H9 (cell line): ENCODE measurements at regions not wholly inside any gene's neighbourhood (a gene's known extent, or its start where the extent isn't known, plus 50 kb on each side); places are given as distances from the start of the nearest gene placed in this dataset.

Source experiments
- DNase-seq: peaks from one replicate; pipeline ENCODE4 v3.0.0-alpha.2; 2017
- H2AFZ ChIP-seq: one replicate; pipeline ENCODE4 v1.6.1; 2013; ENCODE audit warnings: mild to moderate bottlenecking, low read length, control low read depth, moderate library complexity
- H2AK5ac ChIP-seq: 2 replicates; pipeline ENCODE4 v1.6.1; 2013; ENCODE audit warnings: low read length, control low read depth, mixed read lengths; ENCODE audit not compliant: insufficient read length
- H2BK120ac ChIP-seq: one replicate; pipeline ENCODE4 v1.6.1; 2013; ENCODE audit warnings: low read depth, mild to moderate bottlenecking, low read length, control low read depth, inconsistent platforms; ENCODE audit not compliant: poor library complexity, severe bottlenecking
- H2BK12ac ChIP-seq: 2 replicates; pipeline ENCODE4 v1.6.1; 2013; ENCODE audit warnings: low read length, control low read depth, mixed read lengths, low read depth; ENCODE audit not compliant: insufficient read length
- H2BK15ac ChIP-seq: 2 replicates; pipeline ENCODE4 v1.6.1; 2013; ENCODE audit warnings: low read depth, low read length, control low read depth
- H2BK20ac ChIP-seq: one replicate; pipeline ENCODE4 v1.6.1; 2013; ENCODE audit warnings: low read depth, mild to moderate bottlenecking, low read length, control low read depth, inconsistent platforms; ENCODE audit not compliant: poor library complexity, severe bottlenecking
- H2BK5ac ChIP-seq: 2 replicates; pipeline ENCODE4 v1.6.1; 2013; ENCODE audit warnings: low read length, control low read depth, mixed read lengths; ENCODE audit not compliant: insufficient read length
- H3K14ac ChIP-seq: 2 replicates; pipeline ENCODE4 v1.6.1; 2013; ENCODE audit warnings: low read length, control low read depth; ENCODE audit not compliant: insufficient read depth
- H3K18ac ChIP-seq: 2 replicates; pipeline ENCODE4 v1.6.1; 2013; ENCODE audit warnings: low read depth, mild to moderate bottlenecking, mixed read lengths, low read length, control low read depth; ENCODE audit not compliant: insufficient read length
- H3K23ac ChIP-seq: 2 replicates; pipeline ENCODE4 v1.6.1; 2013; ENCODE audit warnings: low read length, control low read depth, mixed read lengths, low read depth; ENCODE audit not compliant: insufficient read length
- H3K23me2 ChIP-seq: 2 replicates; pipeline ENCODE4 v1.6.1; 2013; ENCODE audit warnings: low read depth, mild to moderate bottlenecking, mixed read lengths, low read length, control low read depth; ENCODE audit not compliant: insufficient read length, poor library complexity, severe bottlenecking
- H3K27ac ChIP-seq: 2 replicates; pipeline ENCODE4 v1.5.1; 2013; ENCODE audit warnings: low read length, control low read depth, mixed read lengths, low read depth; ENCODE audit not compliant: insufficient read length
- H3K27me3 ChIP-seq: 2 replicates; pipeline ENCODE4 v1.6.1; 2013; ENCODE audit warnings: low read length, control low read depth, inconsistent platforms; ENCODE audit not compliant: insufficient read depth
- H3K4ac ChIP-seq: 2 replicates; pipeline ENCODE4 v1.6.1; 2013; ENCODE audit warnings: low read depth, mild to moderate bottlenecking, control low read depth, inconsistent platforms, low read length, moderate library complexity
- H3K4me1 ChIP-seq: 2 replicates; pipeline ENCODE4 v1.6.1; 2013; ENCODE audit warnings: low read length, control low read depth, inconsistent platforms; ENCODE audit not compliant: insufficient read depth
- H3K4me2 ChIP-seq: 2 replicates; pipeline ENCODE4 v1.6.1; 2013; ENCODE audit warnings: low read length, control low read depth, mixed read lengths; ENCODE audit not compliant: insufficient read length, insufficient read depth
- H3K56ac ChIP-seq: 2 replicates; pipeline ENCODE4 v1.6.1; 2013; ENCODE audit warnings: low read depth, mild to moderate bottlenecking, mixed read lengths, low read length, control low read depth; ENCODE audit not compliant: insufficient read length
- H3K79me1 ChIP-seq: 2 replicates; pipeline ENCODE4 v1.6.1; 2013; ENCODE audit warnings: low read depth, mild to moderate bottlenecking, moderate library complexity, low read length, control low read depth, inconsistent platforms; ENCODE audit not compliant: insufficient read depth, poor library complexity, severe bottlenecking
- H3K79me2 ChIP-seq: 2 replicates; pipeline ENCODE4 v1.6.1; 2013; ENCODE audit warnings: low read length, control low read depth, inconsistent platforms; ENCODE audit not compliant: insufficient read depth
- H3K9ac ChIP-seq: 2 replicates; pipeline ENCODE4 v1.6.1; 2013; ENCODE audit warnings: low read length, control low read depth, mixed read lengths; ENCODE audit not compliant: insufficient read length; ENCODE audit errors: extremely low read depth
- H3K9me3 ChIP-seq: one replicate; pipeline ENCODE4 v1.6.1; 2013; ENCODE audit warnings: low read depth, low read length, inconsistent platforms; ENCODE audit not compliant: control insufficient read depth
- H3T11ph ChIP-seq: one replicate; pipeline ENCODE4 v1.6.1; 2013; ENCODE audit warnings: mild to moderate bottlenecking, low read length, control low read depth, inconsistent platforms
- H4K20me1 ChIP-seq: one replicate; pipeline ENCODE4 v1.6.1; 2013; ENCODE audit not compliant: control insufficient read depth, insufficient read length, insufficient read depth
- H4K5ac ChIP-seq: 2 replicates; pipeline ENCODE4 v1.6.1; 2013; ENCODE audit warnings: low read depth, mild to moderate bottlenecking, mixed read lengths, low read length, control low read depth; ENCODE audit not compliant: insufficient read length
- H4K8ac ChIP-seq: replicated peaks from 2 replicates; pipeline ENCODE4 v1.6.1; 2013; ENCODE audit warnings: low read length, control low read depth, mixed read lengths, low read depth; ENCODE audit not compliant: insufficient read length
- H4K91ac ChIP-seq: 2 replicates; pipeline ENCODE4 v1.6.1; 2013; ENCODE audit warnings: low read depth, mild to moderate bottlenecking, moderate library complexity, mixed read lengths, low read length, control low read depth; ENCODE audit not compliant: insufficient read length
- H3K27ac Mint-ChIP-seq, 3 experiments: 2 replicates in 2 of 3; 3 replicates in 1 of 3; pipeline ENCODE4 v1.8.0; 2020 to 2021; ENCODE audit warnings: mixed read lengths in 3 of 3, mild to moderate bottlenecking in 1 of 3, moderate library complexity in 1 of 3
- H3K27me3 Mint-ChIP-seq: 2 replicates; pipeline ENCODE4 v1.8.0; 2021; ENCODE audit warnings: low read depth, mild to moderate bottlenecking, moderate library complexity, mixed read lengths
- H3K36me3 Mint-ChIP-seq, 3 experiments: 2 replicates in 2 of 3; 3 replicates in 1 of 3; pipeline ENCODE4 v1.8.0; 2020 to 2021; ENCODE audit warnings: low read depth in 3 of 3, mixed read lengths in 3 of 3; ENCODE audit not compliant: insufficient read depth in 1 of 3
- H3K4me1 Mint-ChIP-seq, 2 experiments: 2 replicates each; pipeline ENCODE4 v1.8.0; 2020; ENCODE audit warnings: mixed read lengths in 2 of 2
- H3K4me3 Mint-ChIP-seq, 2 experiments: 2 replicates in 1 of 2; 3 replicates in 1 of 2; pipeline ENCODE4 v1.8.0; 2020 to 2021; ENCODE audit warnings: mild to moderate bottlenecking in 2 of 2, mixed read lengths in 2 of 2, moderate library complexity in 1 of 2
- H3K9me3 Mint-ChIP-seq, 2 experiments: 2 replicates in 1 of 2; 3 replicates in 1 of 2; pipeline ENCODE4 v1.8.0; 2020; ENCODE audit warnings: mild to moderate bottlenecking in 2 of 2, mixed read lengths in 2 of 2, moderate library complexity in 1 of 2
- CTCF ChIP-seq: fragments of 200-600 bp; sonication (generic); conservative IDR thresholded peaks from 3 replicates; pipeline ENCODE4 v1.8.0; 2021; ENCODE audit warnings: antibody characterized with exemption, mild to moderate bottlenecking
- WGBS: extraction: QIAGEN DNeasy Blood & Tissue Kit; methylation state at CpG from one replicate; pipeline ENCODE4 v1.1.7; 2013; ENCODE audit warnings: missing lambda C conversion rate, low lambda C conversion rate, mixed read lengths; ENCODE audit not compliant: insufficient read length; ENCODE audit errors: extremely low coverage; 5-methylcytosine and 5-hydroxymethylcytosine counted together

GRCh38 chr20:47973519-47974233, 188.4 kb upstream of the SULF2 start:
- Histone ChIP-seq H3K4ac (no peak overlapping the region; the same call in 1 of the 2 replicates), H3K56ac (no peak overlapping the region), H3K23ac (no peak overlapping the region), H3K9me3 (no peaks in the 10 kb centered on the region), H3T11ph (no peak overlapping the region), H3K79me2 (no peaks in the 10 kb centered on the region), H4K8ac (no peak overlapping the region), H4K5ac (no peak overlapping the region), H3K79me1 (no peaks in the 10 kb centered on the region), H3K4me1 (peaks cover 11% of the 10 kb centered on the region; the same call in 1 of the 2 replicates), H3K18ac (peak overlapping the region; percentile 74), H2AK5ac (no peak overlapping the region), H3K4me2 (no peak overlapping the region), H4K20me1 (no peaks in the 10 kb centered on the region), H2BK20ac (no peak overlapping the region), H4K91ac (no peak overlapping the region), H3K27ac (no peak overlapping the region), H3K9ac (no peak overlapping the region), H2BK12ac (no peak overlapping the region), H2BK5ac (no peak overlapping the region), H3K23me2 (no peaks in the 10 kb centered on the region), H2BK15ac (no peak overlapping the region), H2BK120ac (no peak overlapping the region), H2AFZ (peak overlapping the region; percentile 9), H3K27me3 (no peaks in the 10 kb centered on the region), H3K14ac (peak overlapping the region; percentile 71; the same call in 1 of the 2 replicates)
- H3K27me3 Mint-ChIP-seq = peaks cover 3% of the 10 kb centered on the region
- H3K4me1 Mint-ChIP-seq = peaks cover 57 to 60% of the 10 kb centered on the region in 2 experiments
- H3K4me3 Mint-ChIP-seq = 0 out of 5 replicates have a peak overlapping the region, but pooled peaks of 1 of the 2 experiments have one; percentile 27
- TF ChIP-seq CTCF = no peak
- H3K36me3 Mint-ChIP-seq = no peaks in the 10 kb centered on the region
- H3K9me3 Mint-ChIP-seq = no peaks in the 10 kb centered on the region; a peak in 1 of 5 replicates
- peak; percentile 78 for DNase-seq
- H3K27ac Mint-ChIP-seq = 0 out of 7 replicates have a peak overlapping the region, but pooled peaks of 1 of the 3 experiments have one; percentile 68
- no CpG with 5 or more reads among the region's 26 CpGs for WGBS
